ENCODE measurements at regions not wholly inside any gene's neighbourhood (a gene's known extent, or its start where the extent isn't known, plus 50 kb on each side); places are given as distances from the start of the nearest gene placed in this dataset.

DNA sequence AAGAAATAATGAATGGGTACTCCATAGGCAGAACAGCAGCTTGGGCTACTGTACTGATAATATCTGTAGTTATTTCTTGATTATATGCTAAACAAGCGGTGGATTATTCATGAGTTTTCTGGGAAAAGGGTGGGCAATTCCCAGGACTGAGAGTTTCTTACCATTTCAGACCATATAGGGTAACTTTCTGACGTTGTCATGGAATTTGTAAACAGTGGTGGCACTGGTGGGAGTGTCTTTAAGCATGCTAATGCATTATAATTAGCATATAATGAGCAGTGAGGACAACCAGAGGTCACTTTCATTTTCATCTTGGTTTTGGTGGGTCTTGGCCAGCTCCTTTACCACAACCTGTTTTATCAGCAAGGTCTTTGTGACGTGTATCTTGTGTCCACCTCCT is 399.7 kb downstream of the CDC14C start:
- Histone ChIP-seq H3K4me3 (ENCODE audit: low read length) (no peak overlapping the region), H3K27ac (ENCODE audit: low read depth, low read length) (no peak overlapping the region), H3K4me1 (ENCODE audit: control insufficient read depth, insufficient read depth, low read length) (no peaks in the 10 kb centered on the region), H3K9ac (ENCODE audit: extremely low read depth, low read length, poor library complexity, severe bottlenecking) (no peak overlapping the region), H3K9me3 (ENCODE audit: control insufficient read depth, low read length) (no peaks in the 10 kb centered on the region), H3K27me3 (ENCODE audit: control insufficient read depth, insufficient read depth, low read length, poor library complexity, severe bottlenecking) (no peaks in the 10 kb centered on the region), H3K36me3 (ENCODE audit: control insufficient read depth, insufficient read depth, low read length) (no peaks in the 10 kb centered on the region)
- H3K4me3 Mint-ChIP-seq = no peak overlapping the region
- H3K9me3 Mint-ChIP-seq = no peaks in the 10 kb centered on the region
- H3K4me1 Mint-ChIP-seq = peaks cover 11% of the 10 kb centered on the region
- no peaks in the 10 kb centered on the region for H3K27me3 Mint-ChIP-seq (ENCODE audit: insufficient read depth)
- WGBS, 2 experiments (ENCODE audit: insufficient coverage in 1 of 2, insufficient read length in 1 of 2) = 95 to 100% methylated on average over 1 to 3 of the region's 3 CpGs
- no peak overlapping the region for H3K27ac Mint-ChIP-seq
- DNase-seq = no peak
- TF ChIP-seq, protein P1, sequence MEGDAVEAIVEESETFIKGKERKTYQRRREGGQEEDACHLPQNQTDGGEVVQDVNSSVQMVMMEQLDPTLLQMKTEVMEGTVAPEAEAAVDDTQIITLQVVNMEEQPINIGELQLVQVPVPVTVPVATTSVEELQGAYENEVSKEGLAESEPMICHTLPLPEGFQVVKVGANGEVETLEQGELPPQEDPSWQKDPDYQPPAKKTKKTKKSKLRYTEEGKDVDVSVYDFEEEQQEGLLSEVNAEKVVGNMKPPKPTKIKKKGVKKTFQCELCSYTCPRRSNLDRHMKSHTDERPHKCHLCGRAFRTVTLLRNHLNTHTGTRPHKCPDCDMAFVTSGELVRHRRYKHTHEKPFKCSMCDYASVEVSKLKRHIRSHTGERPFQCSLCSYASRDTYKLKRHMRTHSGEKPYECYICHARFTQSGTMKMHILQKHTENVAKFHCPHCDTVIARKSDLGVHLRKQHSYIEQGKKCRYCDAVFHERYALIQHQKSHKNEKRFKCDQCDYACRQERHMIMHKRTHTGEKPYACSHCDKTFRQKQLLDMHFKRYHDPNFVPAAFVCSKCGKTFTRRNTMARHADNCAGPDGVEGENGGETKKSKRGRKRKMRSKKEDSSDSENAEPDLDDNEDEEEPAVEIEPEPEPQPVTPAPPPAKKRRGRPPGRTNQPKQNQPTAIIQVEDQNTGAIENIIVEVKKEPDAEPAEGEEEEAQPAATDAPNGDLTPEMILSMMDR (conservative IDR thresholded peaks at IDR 0.05) = no peak
- no peaks in the 10 kb centered on the region for H3K36me3 Mint-ChIP-seq (ENCODE audit: low read depth)

DNA sequence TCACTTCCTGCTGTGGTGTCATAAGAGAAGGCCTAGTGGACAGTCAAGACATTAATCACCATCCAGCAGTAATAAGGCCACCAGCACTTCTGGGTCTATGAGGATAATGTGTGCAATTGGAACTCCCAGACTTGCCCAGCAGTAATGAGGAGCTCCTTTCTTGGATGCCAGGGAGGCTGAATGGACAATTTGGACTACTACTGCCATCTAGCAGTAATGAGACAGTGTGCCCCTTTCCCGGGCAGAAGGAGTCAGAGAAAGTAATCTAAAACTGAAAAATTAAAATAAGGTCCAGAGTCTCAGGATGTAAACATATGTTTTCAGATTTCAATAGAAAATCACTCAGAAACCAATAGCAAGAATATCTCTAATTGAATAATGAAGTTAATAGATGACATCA is 400.4 kb downstream of the CDC14C start:
- Histone ChIP-seq H3K9ac (ENCODE audit: extremely low read depth, low read length, poor library complexity, severe bottlenecking) (no peak overlapping the region), H3K27ac (ENCODE audit: low read depth, low read length) (no peak overlapping the region), H3K36me3 (ENCODE audit: control insufficient read depth, insufficient read depth, low read length) (no peaks in the 10 kb centered on the region), H3K4me3 (ENCODE audit: low read length) (no peak overlapping the region), H3K27me3 (ENCODE audit: control insufficient read depth, insufficient read depth, low read length, poor library complexity, severe bottlenecking) (no peaks in the 10 kb centered on the region), H3K9me3 (ENCODE audit: control insufficient read depth, low read length) (no peaks in the 10 kb centered on the region), H3K4me1 (ENCODE audit: control insufficient read depth, insufficient read depth, low read length) (no peaks in the 10 kb centered on the region)
- no peaks in the 10 kb centered on the region for H3K36me3 Mint-ChIP-seq (ENCODE audit: low read depth)
- H3K27ac Mint-ChIP-seq = no peak overlapping the region
- no peak overlapping the region for H3K4me3 Mint-ChIP-seq
- DNase-seq = peak; percentile 39
- TF ChIP-seq, protein P1 (conservative IDR thresholded peaks at IDR 0.05) = peak; percentile 51
- H3K27me3 Mint-ChIP-seq (ENCODE audit: insufficient read depth) = no peaks in the 10 kb centered on the region
- H3K4me1 Mint-ChIP-seq = peaks cover 11% of the 10 kb centered on the region
- 92% methylated on average over 1 of the region's 1 CpG; no CpG with 5 or more reads in 1 of the 2 experiments for WGBS, 2 experiments (ENCODE audit: insufficient coverage in 1 of 2, insufficient read length in 1 of 2)
- no peaks in the 10 kb centered on the region for H3K9me3 Mint-ChIP-seq

- no peaks in the 10 kb centered on the region for H3K27me3 ChIP-seq (ENCODE audit: control insufficient read depth, insufficient read depth, low read length, poor library complexity, severe bottlenecking)
- H3K27ac ChIP-seq (ENCODE audit: low read depth, low read length) = no peak overlapping the region
- H3K36me3 Mint-ChIP-seq (ENCODE audit: low read depth) = no peaks in the 10 kb centered on the region
- no peak overlapping the region for H3K4me3 Mint-ChIP-seq
- H3K9me3 Mint-ChIP-seq = no peaks in the 10 kb centered on the region
- H3K27ac Mint-ChIP-seq = no peak overlapping the region
- no peaks in the 10 kb centered on the region for H3K4me1 ChIP-seq (ENCODE audit: control insufficient read depth, insufficient read depth, low read length)
- TF ChIP-seq, protein P1 (conservative IDR thresholded peaks at IDR 0.05) = no peak
- no peaks in the 10 kb centered on the region for H3K27me3 Mint-ChIP-seq (ENCODE audit: insufficient read depth)
- DNase-seq = no peak
- H3K4me3 ChIP-seq (ENCODE audit: low read length) = no peak overlapping the region
- H3K4me1 Mint-ChIP-seq = peaks cover 11% of the 10 kb centered on the region
- no peak overlapping the region for H3K9ac ChIP-seq (ENCODE audit: extremely low read depth, low read length, poor library complexity, severe bottlenecking)
- no peaks in the 10 kb centered on the region for H3K9me3 ChIP-seq (ENCODE audit: control insufficient read depth, low read length)
- WGBS, 2 experiments (ENCODE audit: insufficient coverage in 1 of 2, insufficient read length in 1 of 2) = 92 to 100% methylated on average over 3 to 4 of the region's 4 CpGs
- no peaks in the 10 kb centered on the region for H3K36me3 ChIP-seq (ENCODE audit: control insufficient read depth, insufficient read depth, low read length)
Measured at GRCh38 chr7:49325571-49325970, 401.2 kb downstream of the CDC14C start.
